H9 (cell line): ENCODE measurements at regions not wholly inside any gene's neighbourhood (a gene's known extent, or its start where the extent isn't known, plus 50 kb on each side); places are given as distances from the start of the nearest gene placed in this dataset.

Source experiments
- DNase-seq: peaks from one replicate; pipeline ENCODE4 v3.0.0-alpha.2; 2017
- H2AFZ ChIP-seq: one replicate; pipeline ENCODE4 v1.6.1; 2013; ENCODE audit warnings: mild to moderate bottlenecking, low read length, control low read depth, moderate library complexity
- H2AK5ac ChIP-seq: 2 replicates; pipeline ENCODE4 v1.6.1; 2013; ENCODE audit warnings: low read length, control low read depth, mixed read lengths; ENCODE audit not compliant: insufficient read length
- H2BK120ac ChIP-seq: one replicate; pipeline ENCODE4 v1.6.1; 2013; ENCODE audit warnings: low read depth, mild to moderate bottlenecking, low read length, control low read depth, inconsistent platforms; ENCODE audit not compliant: poor library complexity, severe bottlenecking
- H2BK12ac ChIP-seq: 2 replicates; pipeline ENCODE4 v1.6.1; 2013; ENCODE audit warnings: low read length, control low read depth, mixed read lengths, low read depth; ENCODE audit not compliant: insufficient read length
- H2BK15ac ChIP-seq: 2 replicates; pipeline ENCODE4 v1.6.1; 2013; ENCODE audit warnings: low read depth, low read length, control low read depth
- H2BK20ac ChIP-seq: one replicate; pipeline ENCODE4 v1.6.1; 2013; ENCODE audit warnings: low read depth, mild to moderate bottlenecking, low read length, control low read depth, inconsistent platforms; ENCODE audit not compliant: poor library complexity, severe bottlenecking
- H2BK5ac ChIP-seq: 2 replicates; pipeline ENCODE4 v1.6.1; 2013; ENCODE audit warnings: low read length, control low read depth, mixed read lengths; ENCODE audit not compliant: insufficient read length
- H3K14ac ChIP-seq: 2 replicates; pipeline ENCODE4 v1.6.1; 2013; ENCODE audit warnings: low read length, control low read depth; ENCODE audit not compliant: insufficient read depth
- H3K18ac ChIP-seq: 2 replicates; pipeline ENCODE4 v1.6.1; 2013; ENCODE audit warnings: low read depth, mild to moderate bottlenecking, mixed read lengths, low read length, control low read depth; ENCODE audit not compliant: insufficient read length
- H3K23ac ChIP-seq: 2 replicates; pipeline ENCODE4 v1.6.1; 2013; ENCODE audit warnings: low read length, control low read depth, mixed read lengths, low read depth; ENCODE audit not compliant: insufficient read length
- H3K23me2 ChIP-seq: 2 replicates; pipeline ENCODE4 v1.6.1; 2013; ENCODE audit warnings: low read depth, mild to moderate bottlenecking, mixed read lengths, low read length, control low read depth; ENCODE audit not compliant: insufficient read length, poor library complexity, severe bottlenecking
- H3K27ac ChIP-seq: 2 replicates; pipeline ENCODE4 v1.5.1; 2013; ENCODE audit warnings: low read length, control low read depth, mixed read lengths, low read depth; ENCODE audit not compliant: insufficient read length
- H3K27me3 ChIP-seq: 2 replicates; pipeline ENCODE4 v1.6.1; 2013; ENCODE audit warnings: low read length, control low read depth, inconsistent platforms; ENCODE audit not compliant: insufficient read depth
- H3K4ac ChIP-seq: 2 replicates; pipeline ENCODE4 v1.6.1; 2013; ENCODE audit warnings: low read depth, mild to moderate bottlenecking, control low read depth, inconsistent platforms, low read length, moderate library complexity
- H3K4me1 ChIP-seq: 2 replicates; pipeline ENCODE4 v1.6.1; 2013; ENCODE audit warnings: low read length, control low read depth, inconsistent platforms; ENCODE audit not compliant: insufficient read depth
- H3K4me2 ChIP-seq: 2 replicates; pipeline ENCODE4 v1.6.1; 2013; ENCODE audit warnings: low read length, control low read depth, mixed read lengths; ENCODE audit not compliant: insufficient read length, insufficient read depth
- H3K56ac ChIP-seq: 2 replicates; pipeline ENCODE4 v1.6.1; 2013; ENCODE audit warnings: low read depth, mild to moderate bottlenecking, mixed read lengths, low read length, control low read depth; ENCODE audit not compliant: insufficient read length
- H3K79me1 ChIP-seq: 2 replicates; pipeline ENCODE4 v1.6.1; 2013; ENCODE audit warnings: low read depth, mild to moderate bottlenecking, moderate library complexity, low read length, control low read depth, inconsistent platforms; ENCODE audit not compliant: insufficient read depth, poor library complexity, severe bottlenecking
- H3K79me2 ChIP-seq: 2 replicates; pipeline ENCODE4 v1.6.1; 2013; ENCODE audit warnings: low read length, control low read depth, inconsistent platforms; ENCODE audit not compliant: insufficient read depth
- H3K9ac ChIP-seq: 2 replicates; pipeline ENCODE4 v1.6.1; 2013; ENCODE audit warnings: low read length, control low read depth, mixed read lengths; ENCODE audit not compliant: insufficient read length; ENCODE audit errors: extremely low read depth
- H3K9me3 ChIP-seq: one replicate; pipeline ENCODE4 v1.6.1; 2013; ENCODE audit warnings: low read depth, low read length, inconsistent platforms; ENCODE audit not compliant: control insufficient read depth
- H3T11ph ChIP-seq: one replicate; pipeline ENCODE4 v1.6.1; 2013; ENCODE audit warnings: mild to moderate bottlenecking, low read length, control low read depth, inconsistent platforms
- H4K20me1 ChIP-seq: one replicate; pipeline ENCODE4 v1.6.1; 2013; ENCODE audit not compliant: control insufficient read depth, insufficient read length, insufficient read depth
- H4K5ac ChIP-seq: 2 replicates; pipeline ENCODE4 v1.6.1; 2013; ENCODE audit warnings: low read depth, mild to moderate bottlenecking, mixed read lengths, low read length, control low read depth; ENCODE audit not compliant: insufficient read length
- H4K8ac ChIP-seq: replicated peaks from 2 replicates; pipeline ENCODE4 v1.6.1; 2013; ENCODE audit warnings: low read length, control low read depth, mixed read lengths, low read depth; ENCODE audit not compliant: insufficient read length
- H4K91ac ChIP-seq: 2 replicates; pipeline ENCODE4 v1.6.1; 2013; ENCODE audit warnings: low read depth, mild to moderate bottlenecking, moderate library complexity, mixed read lengths, low read length, control low read depth; ENCODE audit not compliant: insufficient read length
- H3K27ac Mint-ChIP-seq, 3 experiments: 2 replicates in 2 of 3; 3 replicates in 1 of 3; pipeline ENCODE4 v1.8.0; 2020 to 2021; ENCODE audit warnings: mixed read lengths in 3 of 3, mild to moderate bottlenecking in 1 of 3, moderate library complexity in 1 of 3
- H3K27me3 Mint-ChIP-seq: 2 replicates; pipeline ENCODE4 v1.8.0; 2021; ENCODE audit warnings: low read depth, mild to moderate bottlenecking, moderate library complexity, mixed read lengths
- H3K36me3 Mint-ChIP-seq, 3 experiments: 2 replicates in 2 of 3; 3 replicates in 1 of 3; pipeline ENCODE4 v1.8.0; 2020 to 2021; ENCODE audit warnings: low read depth in 3 of 3, mixed read lengths in 3 of 3; ENCODE audit not compliant: insufficient read depth in 1 of 3
- H3K4me1 Mint-ChIP-seq, 2 experiments: 2 replicates each; pipeline ENCODE4 v1.8.0; 2020; ENCODE audit warnings: mixed read lengths in 2 of 2
- H3K4me3 Mint-ChIP-seq, 2 experiments: 2 replicates in 1 of 2; 3 replicates in 1 of 2; pipeline ENCODE4 v1.8.0; 2020 to 2021; ENCODE audit warnings: mild to moderate bottlenecking in 2 of 2, mixed read lengths in 2 of 2, moderate library complexity in 1 of 2
- H3K9me3 Mint-ChIP-seq, 2 experiments: 2 replicates in 1 of 2; 3 replicates in 1 of 2; pipeline ENCODE4 v1.8.0; 2020; ENCODE audit warnings: mild to moderate bottlenecking in 2 of 2, mixed read lengths in 2 of 2, moderate library complexity in 1 of 2
- WGBS: extraction: QIAGEN DNeasy Blood & Tissue Kit; methylation state at CpG from one replicate; pipeline ENCODE4 v1.1.7; 2013; ENCODE audit warnings: missing lambda C conversion rate, low lambda C conversion rate, mixed read lengths; ENCODE audit not compliant: insufficient read length; ENCODE audit errors: extremely low coverage; 5-methylcytosine and 5-hydroxymethylcytosine counted together
- TF ChIP-seq, protein P1 (sequence below): fragments of 200-600 bp; sonication (generic); conservative IDR thresholded peaks from 3 replicates; pipeline ENCODE4 v1.8.0; 2021; ENCODE audit warnings: antibody characterized with exemption, mild to moderate bottlenecking

DNA sequence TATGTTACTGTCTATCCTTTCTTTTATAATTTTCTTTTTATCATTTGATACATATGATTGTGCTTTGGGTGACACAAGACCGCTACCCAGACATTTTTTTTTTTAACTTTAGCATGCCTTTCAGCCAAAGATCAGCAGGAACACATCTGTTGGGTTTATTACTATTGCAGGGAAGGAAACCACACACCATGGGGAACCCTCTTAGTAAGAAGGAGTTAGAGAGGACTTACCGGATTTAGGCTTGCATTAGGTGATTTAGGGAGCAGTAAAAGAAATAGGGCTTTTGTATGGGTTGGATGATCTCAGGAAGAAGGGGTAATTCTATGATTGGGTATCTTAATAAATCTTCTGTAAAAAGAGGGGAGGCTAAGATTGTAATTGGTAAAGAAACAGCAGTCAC is 138.2 kb downstream of the SNX18 start:
- H2BK12ac ChIP-seq: no peak overlapping the region
- Mint-ChIP-seq H3K4me1 (no peaks in the 10 kb centered on the region), H3K4me3 (no peak overlapping the region), H3K27me3 (no peaks in the 10 kb centered on the region), H3K9me3 (no peaks in the 10 kb centered on the region), H3K27ac (no peak overlapping the region; a peak in 1 of 7 replicates), H3K36me3 (no peaks in the 10 kb centered on the region)
- H4K91ac ChIP-seq: no peak overlapping the region
- no peak overlapping the region for H2BK5ac ChIP-seq
- no peak overlapping the region for H3K9ac ChIP-seq
- no peak overlapping the region for H3K56ac ChIP-seq
- no peak overlapping the region for H3K23ac ChIP-seq
- no peaks in the 10 kb centered on the region for H3K23me2 ChIP-seq
- no peak overlapping the region for H3K27ac ChIP-seq
- no peak overlapping the region for H3K18ac ChIP-seq
- H3K4me1 ChIP-seq: no peaks in the 10 kb centered on the region
- H3K27me3 ChIP-seq: no peaks in the 10 kb centered on the region
- no peak overlapping the region for H3T11ph ChIP-seq
- no peaks in the 10 kb centered on the region for H4K20me1 ChIP-seq
- no peak overlapping the region for H4K5ac ChIP-seq
- H3K4ac ChIP-seq: no peak overlapping the region
- no peak overlapping the region for H4K8ac ChIP-seq
- H3K9me3 ChIP-seq: no peaks in the 10 kb centered on the region
- TF ChIP-seq, protein P1, sequence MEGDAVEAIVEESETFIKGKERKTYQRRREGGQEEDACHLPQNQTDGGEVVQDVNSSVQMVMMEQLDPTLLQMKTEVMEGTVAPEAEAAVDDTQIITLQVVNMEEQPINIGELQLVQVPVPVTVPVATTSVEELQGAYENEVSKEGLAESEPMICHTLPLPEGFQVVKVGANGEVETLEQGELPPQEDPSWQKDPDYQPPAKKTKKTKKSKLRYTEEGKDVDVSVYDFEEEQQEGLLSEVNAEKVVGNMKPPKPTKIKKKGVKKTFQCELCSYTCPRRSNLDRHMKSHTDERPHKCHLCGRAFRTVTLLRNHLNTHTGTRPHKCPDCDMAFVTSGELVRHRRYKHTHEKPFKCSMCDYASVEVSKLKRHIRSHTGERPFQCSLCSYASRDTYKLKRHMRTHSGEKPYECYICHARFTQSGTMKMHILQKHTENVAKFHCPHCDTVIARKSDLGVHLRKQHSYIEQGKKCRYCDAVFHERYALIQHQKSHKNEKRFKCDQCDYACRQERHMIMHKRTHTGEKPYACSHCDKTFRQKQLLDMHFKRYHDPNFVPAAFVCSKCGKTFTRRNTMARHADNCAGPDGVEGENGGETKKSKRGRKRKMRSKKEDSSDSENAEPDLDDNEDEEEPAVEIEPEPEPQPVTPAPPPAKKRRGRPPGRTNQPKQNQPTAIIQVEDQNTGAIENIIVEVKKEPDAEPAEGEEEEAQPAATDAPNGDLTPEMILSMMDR: no peak
- H3K4me2 ChIP-seq: no peak overlapping the region
- no peak overlapping the region for H3K14ac ChIP-seq
- H3K79me2 ChIP-seq: no peaks in the 10 kb centered on the region
- H2BK120ac ChIP-seq: no peak overlapping the region
- no peak for DNase-seq
- no peak overlapping the region for H2AK5ac ChIP-seq
- H3K79me1 ChIP-seq: no peaks in the 10 kb centered on the region
- no CpG with 5 or more reads among the region's 2 CpGs for WGBS
- H2BK15ac ChIP-seq: no peak overlapping the region
- no peak overlapping the region for H2BK20ac ChIP-seq
- no peak overlapping the region for H2AFZ ChIP-seq
